HG02571 (cell line): ENCODE measurements at regions not wholly inside any gene's neighbourhood (a gene's known extent, or its start where the extent isn't known, plus 50 kb on each side); places are given as distances from the start of the nearest gene placed in this dataset.
"Not testable (repeated sequence)": the region's sequence is repeated elsewhere in the genome, so short reads cannot be mapped to it uniquely, and the experiment has no call there.

Source experiments
- ATAC-seq: cut with Tn5 transposase; IDR thresholded peaks from one replicate; pipeline ENCODE4 v1.9.1; 2021; ENCODE audit warnings: mild to moderate bottlenecking, moderate library complexity; ENCODE audit not compliant: unreplicated experiment

- no peak for ATAC-seq
Measured at GRCh38 chr2:133970641-133971040, 283.2 kb upstream of the MGAT5 start.

GRCh38 chr2:133972297-133972696, 281.6 kb upstream of the MGAT5 start:
- no peak for ATAC-seq

GRCh38 chr2:133972786-133973185, 281.1 kb upstream of the MGAT5 start:
- no peak for ATAC-seq

GRCh38 chr2:133974353-133974752, 279.5 kb upstream of the MGAT5 start:
- no peak for ATAC-seq

- no peak for ATAC-seq
Measured at GRCh38 chr2:133975135-133975534, 278.7 kb upstream of the MGAT5 start.

GRCh38 chr2:133975676-133976428, 278.0 kb upstream of the MGAT5 start:
- no peak for ATAC-seq

- ATAC-seq: no peak
Measured at GRCh38 chr2:133976659-133977058, 277.2 kb upstream of the MGAT5 start.

GRCh38 chr2:133977405-133977804, 276.5 kb upstream of the MGAT5 start:
- no peak for ATAC-seq

GRCh38 chr2:133982256-133982655, 271.6 kb upstream of the MGAT5 start:
- no peak for ATAC-seq

GRCh38 chr2:133985563-133985962, 268.3 kb upstream of the MGAT5 start:
- no peak for ATAC-seq

GRCh38 chr2:133986081-133986837, 267.6 kb upstream of the MGAT5 start:
- no peak for ATAC-seq

GRCh38 chr2:133986881-133987795, 266.7 kb upstream of the MGAT5 start:
- ATAC-seq: no peak

- ATAC-seq: no peak
Measured at GRCh38 chr2:133988316-133988891, 265.5 kb upstream of the MGAT5 start.

GRCh38 chr2:133991606-133992168, 262.2 kb upstream of the MGAT5 start:
- no peak for ATAC-seq

- ATAC-seq: no peak
Measured at GRCh38 chr2:133992454-133992853, 261.4 kb upstream of the MGAT5 start.

- ATAC-seq: no peak
Measured at GRCh38 chr2:133993160-133993559, 260.7 kb upstream of the MGAT5 start.

- ATAC-seq: not testable (repeated sequence)
Measured at GRCh38 chr2:133998726-133999125, 255.1 kb upstream of the MGAT5 start.

GRCh38 chr2:134002391-134002790, 251.5 kb upstream of the MGAT5 start:
- ATAC-seq: no peak

- no peak for ATAC-seq
Measured at GRCh38 chr2:134002921-134003320, 251.0 kb upstream of the MGAT5 start.

GRCh38 chr2:134004467-134004866, 249.4 kb upstream of the MGAT5 start:
- no peak for ATAC-seq

- no peak for ATAC-seq
Measured at GRCh38 chr2:134008837-134009236, 245.0 kb upstream of the MGAT5 start.
